ENCODE measurements at regions not wholly inside any gene's neighbourhood (a gene's known extent, or its start where the extent isn't known, plus 50 kb on each side); places are given as distances from the start of the nearest gene placed in this dataset.
"Not testable (repeated sequence)": the region's sequence is repeated elsewhere in the genome, so short reads cannot be mapped to it uniquely, and the experiment has no call there.

GRCh38 chr6:112936504-112936903 lies 589.4 kb downstream of the RFPL4B start:
- no peak for TF ChIP-seq CTCF (conservative IDR thresholded peaks at IDR 0.05)
- H3K27ac ChIP-seq, result peak overlapping the region; percentile 16; the same call in 1 of the 2 replicates

- peak overlapping the region; percentile 16 for H3K27ac ChIP-seq
Measured at GRCh38 chr6:112937690-112938089, 590.6 kb downstream of the RFPL4B start.

- no peak for TF ChIP-seq CTCF (conservative IDR thresholded peaks at IDR 0.05)
- no peak overlapping the region for H3K27ac ChIP-seq
Measured at GRCh38 chr6:112938650-112939049, 591.5 kb downstream of the RFPL4B start.

GRCh38 chr6:112939563-112939962 lies 592.4 kb downstream of the RFPL4B start:
- no peak for TF ChIP-seq CTCF (conservative IDR thresholded peaks at IDR 0.05)
- H3K27ac ChIP-seq, result peak overlapping the region; percentile 61

- no peak overlapping the region for H3K27ac ChIP-seq
- TF ChIP-seq CTCF (conservative IDR thresholded peaks at IDR 0.05), result no peak
Measured at GRCh38 chr6:112941613-112942012, 594.5 kb downstream of the RFPL4B start.

DNA sequence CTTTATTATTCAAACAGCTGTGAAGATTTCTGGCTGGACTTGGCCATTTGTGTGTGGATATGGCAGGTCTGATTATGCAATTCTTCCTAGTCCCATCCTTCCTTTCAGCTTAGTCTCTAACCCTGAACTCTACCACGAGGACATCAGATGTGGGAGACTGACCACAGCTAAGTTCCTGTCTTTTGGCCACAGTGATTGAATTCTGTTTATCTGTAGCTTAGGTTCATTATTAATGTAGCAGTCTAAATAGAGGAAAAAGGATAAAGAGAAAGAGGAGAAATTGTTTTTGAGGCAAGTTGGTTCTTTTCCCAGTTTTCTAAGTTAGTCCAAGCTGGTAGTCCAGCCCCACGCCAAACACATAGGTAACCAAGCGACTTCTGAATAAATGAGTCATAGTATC lies 598.9 kb downstream of the RFPL4B start:
- no peak overlapping the region for H3K27ac ChIP-seq
- TF ChIP-seq CTCF (conservative IDR thresholded peaks at IDR 0.05), result no peak

DNA sequence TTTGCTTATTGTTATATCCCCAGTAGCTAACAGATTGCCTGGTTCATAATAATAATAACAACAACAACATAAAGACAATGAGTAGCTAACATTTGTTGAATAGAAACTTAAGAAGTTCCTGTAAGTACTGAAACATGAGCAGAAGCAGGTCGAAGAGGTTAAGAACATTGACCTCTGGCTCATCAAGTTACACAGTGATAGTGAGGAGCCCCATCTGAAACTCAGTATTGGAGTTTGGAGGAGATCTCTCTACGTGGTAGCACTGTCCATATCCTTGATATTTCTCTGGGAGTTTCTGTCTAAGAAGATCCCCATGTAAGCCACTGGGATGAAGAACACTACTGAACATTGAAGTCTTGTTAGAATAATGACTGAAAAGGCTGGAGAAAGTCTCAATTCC lies 600.4 kb downstream of the RFPL4B start:
- no peak for TF ChIP-seq CTCF (conservative IDR thresholded peaks at IDR 0.05)
- H3K27ac ChIP-seq, result no peak overlapping the region

DNA sequence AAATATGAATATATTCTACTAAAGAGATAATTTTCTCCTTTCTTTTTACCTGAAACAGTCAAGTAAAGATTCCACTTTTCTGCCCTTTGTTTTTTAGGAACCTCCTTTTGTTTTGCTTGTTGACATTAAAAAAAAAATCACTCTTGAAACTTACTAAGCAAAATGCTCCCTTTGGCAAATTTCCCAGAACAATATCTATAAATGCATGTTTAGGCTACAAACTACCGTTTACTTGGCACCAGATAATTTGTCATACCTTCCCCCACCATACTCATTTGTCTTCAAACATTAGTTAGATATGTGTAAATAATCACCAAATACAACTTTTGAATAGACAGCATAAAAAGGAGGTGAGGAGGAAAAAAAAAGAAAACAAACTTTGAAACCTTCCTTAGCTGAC lies 604.7 kb downstream of the RFPL4B start:
- TF ChIP-seq CTCF (conservative IDR thresholded peaks at IDR 0.05), result no peak
- no peak overlapping the region for H3K27ac ChIP-seq

- H3K27ac ChIP-seq, result not testable (repeated sequence)
Measured at GRCh38 chr6:112955743-112956142, 608.6 kb downstream of the RFPL4B start.
